ENCODE measurements at regions not wholly inside any gene's neighbourhood (a gene's known extent, or its start where the extent isn't known, plus 50 kb on each side); places are given as distances from the start of the nearest gene placed in this dataset.

DNA sequence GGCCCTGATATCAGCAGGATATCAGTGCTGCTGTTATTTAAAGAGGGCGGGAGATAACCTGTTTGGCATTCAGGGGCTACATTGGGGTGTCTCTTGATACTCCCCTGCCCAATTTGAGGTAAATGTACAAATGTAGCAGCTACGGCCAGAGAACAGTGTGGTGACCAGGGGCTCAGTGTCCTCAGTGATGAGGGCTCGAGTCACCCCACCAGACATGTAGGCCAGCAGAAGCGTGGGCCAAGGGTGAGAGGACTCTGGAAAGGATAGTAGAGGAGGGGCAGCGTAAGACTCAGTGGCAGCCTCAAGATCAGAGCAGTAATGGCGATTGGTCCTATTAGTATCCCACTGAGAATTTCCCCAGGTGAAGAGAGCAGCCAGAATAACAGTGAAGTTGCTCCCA lies 108.4 kb downstream of the XCL2 start:
- no peaks in the 10 kb centered on the region for H3K9me3 ChIP-seq (ENCODE audit: control insufficient read depth, insufficient read depth, low read length)
- H3K27me3 ChIP-seq (ENCODE audit: control insufficient read depth, insufficient read depth, low read length), result peaks cover 3% of the 10 kb centered on the region
- ChIA-PET POLR2A (no interaction called here), CTCF (no interaction called here)
- no peak overlapping the region for H3K4me3 ChIP-seq (ENCODE audit: low read depth, low read length)
- TF ChIP-seq CTCF (IDR thresholded peaks at IDR 0.05; ENCODE audit: low read depth, low read length), result no peak
- no peak overlapping the region for H3K27ac ChIP-seq (ENCODE audit: low read depth, low read length)
- no peak for DNase-seq (ENCODE audit: low read depth, low spot score)

DNA sequence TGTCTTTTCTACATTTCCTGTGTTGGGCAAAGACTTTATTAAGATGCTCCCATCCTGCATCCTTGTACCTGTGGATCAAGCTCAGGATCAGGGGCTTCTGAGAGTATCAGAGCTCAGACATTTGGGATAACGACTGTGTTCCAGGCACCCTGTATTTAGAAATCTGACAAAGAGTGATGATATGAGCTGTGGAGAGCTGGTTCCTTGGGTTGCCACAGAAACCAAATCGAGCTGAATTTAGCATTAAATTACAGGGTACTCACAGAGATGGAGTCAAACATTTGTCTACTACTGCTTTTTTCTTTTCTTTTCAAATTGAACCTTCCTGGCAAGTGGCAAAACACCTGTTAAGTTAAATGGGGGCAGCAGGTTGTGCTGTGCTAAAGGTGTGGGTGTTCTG lies 110.6 kb downstream of the XCL2 start:
- no peak for DNase-seq (ENCODE audit: low read depth, low spot score)
- H3K9me3 ChIP-seq (ENCODE audit: control insufficient read depth, insufficient read depth, low read length), result no peaks in the 10 kb centered on the region
- H3K4me3 ChIP-seq (ENCODE audit: low read depth, low read length), result no peak overlapping the region
- H3K27me3 ChIP-seq (ENCODE audit: control insufficient read depth, insufficient read depth, low read length), result peaks cover 3% of the 10 kb centered on the region
- ChIA-PET POLR2A (no interaction called here), CTCF (no interaction called here)
- TF ChIP-seq CTCF (IDR thresholded peaks at IDR 0.05; ENCODE audit: low read depth, low read length), result no peak
- H3K27ac ChIP-seq (ENCODE audit: low read depth, low read length), result no peak overlapping the region

DNA sequence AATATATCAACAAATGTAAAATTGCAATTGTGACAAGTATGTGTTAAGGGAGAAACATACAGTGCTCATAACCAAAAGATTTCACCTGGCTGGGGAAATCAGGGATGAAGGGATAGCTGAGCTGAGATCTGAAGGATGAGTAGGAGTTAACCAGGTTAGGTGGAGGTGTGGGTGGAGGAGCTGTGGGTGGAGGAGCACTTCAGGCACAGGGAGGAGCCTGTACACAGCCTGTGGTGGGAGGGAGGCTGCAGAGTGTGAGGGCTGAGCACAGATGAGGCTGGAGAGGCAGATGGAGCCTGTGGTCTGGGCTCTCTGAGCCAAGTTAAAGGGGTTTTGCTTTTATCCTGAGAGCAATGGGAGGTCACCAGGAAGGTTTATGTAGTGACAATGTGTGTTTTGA lies 111.9 kb downstream of the XCL2 start:
- TF ChIP-seq CTCF (IDR thresholded peaks at IDR 0.05; ENCODE audit: low read depth, low read length), result no peak
- Histone ChIP-seq H3K27me3 (ENCODE audit: control insufficient read depth, insufficient read depth, low read length) (no peaks in the 10 kb centered on the region), H3K27ac (ENCODE audit: low read depth, low read length) (no peak overlapping the region), H3K9me3 (ENCODE audit: control insufficient read depth, insufficient read depth, low read length) (no peaks in the 10 kb centered on the region), H3K4me3 (ENCODE audit: low read depth, low read length) (no peak overlapping the region)
- ChIA-PET CTCF (interaction anchor here (0.6 to 1.7 kb wide), 2 partner anchors 8 to 115 kb away, joined by 5 to 9 read pairs; no protein-coding TSS in a partner anchor), POLR2A (interaction anchor here (0.5 kb wide), 1 partner anchor 1211 kb away, joined by 3 read pairs; the partner anchor contains the start of gene POU2F1)
- no peak for DNase-seq (ENCODE audit: low read depth, low spot score)

GRCh38 chr1:168430321-168430720 lies 113.5 kb downstream of the XCL2 start:
- H3K9me3 ChIP-seq (ENCODE audit: control insufficient read depth, insufficient read depth, low read length), result no peaks in the 10 kb centered on the region
- no peak for TF ChIP-seq CTCF (IDR thresholded peaks at IDR 0.05; ENCODE audit: low read depth, low read length)
- POLR2A ChIA-PET, result no interaction called here
- no peaks in the 10 kb centered on the region for H3K27me3 ChIP-seq (ENCODE audit: control insufficient read depth, insufficient read depth, low read length)
- no peak overlapping the region for H3K27ac ChIP-seq (ENCODE audit: low read depth, low read length)
- CTCF ChIA-PET, result interaction anchor here (0.6 to 2.4 kb wide), 2 partner anchors 9 to 157 kb away, joined by 4 to 13 read pairs; no protein-coding TSS in a partner anchor
- H3K4me3 ChIP-seq (ENCODE audit: low read depth, low read length), result no peak overlapping the region
- no peak for DNase-seq (ENCODE audit: low read depth, low spot score)

DNA sequence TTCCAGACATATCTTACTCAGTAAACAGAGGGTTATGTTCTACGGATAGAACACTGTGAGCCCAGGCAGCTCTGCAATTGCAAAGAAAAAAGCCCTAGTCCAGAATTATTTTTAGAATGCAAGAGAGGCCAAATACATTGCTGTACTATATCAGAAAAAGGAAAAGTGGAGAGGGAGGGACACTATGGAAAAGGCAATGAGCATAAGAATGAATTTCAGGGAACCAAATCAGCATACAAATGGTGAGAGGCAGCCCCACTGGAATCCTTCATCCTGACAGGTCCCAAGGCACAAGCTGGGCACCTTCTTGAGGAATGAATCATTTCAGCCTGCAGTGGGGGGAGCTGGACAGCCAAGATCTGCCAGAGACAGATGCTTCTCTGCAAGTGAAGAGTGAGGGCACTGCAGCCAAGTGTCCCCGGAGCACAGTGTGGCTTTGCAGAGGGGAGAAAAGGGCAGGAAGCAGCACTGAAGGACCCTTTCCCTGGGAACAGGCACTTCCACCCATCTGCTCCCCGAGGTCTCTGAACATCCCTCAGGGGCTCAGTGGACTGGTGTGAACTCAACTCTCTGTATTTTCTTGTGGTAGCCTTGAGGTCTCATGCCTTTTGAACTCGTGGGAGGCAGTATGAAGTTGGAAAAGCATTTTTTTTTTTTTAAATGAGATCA lies 115.6 kb downstream of the XCL2 start:
- POLR2A ChIA-PET, result no interaction called here
- DNase-seq (ENCODE audit: low read depth, low spot score), result no peak

More for the DNA sequence above, 115.6 kb downstream of the XCL2 start:
- H3K27ac ChIP-seq (ENCODE audit: low read depth, low read length), result no peak overlapping the region
- H3K9me3 ChIP-seq (ENCODE audit: control insufficient read depth, insufficient read depth, low read length), result no peaks in the 10 kb centered on the region
- H3K4me3 ChIP-seq (ENCODE audit: low read depth, low read length), result no peak overlapping the region
- CTCF ChIA-PET, result interaction anchor here (2.4 kb wide), 1 partner anchor 11 kb away, joined by 13 read pairs; no protein-coding TSS in a partner anchor
- no peak for TF ChIP-seq CTCF (IDR thresholded peaks at IDR 0.05; ENCODE audit: low read depth, low read length)
- no peaks in the 10 kb centered on the region for H3K27me3 ChIP-seq (ENCODE audit: control insufficient read depth, insufficient read depth, low read length)

Measured in AG04450 (cell line).